Endothelial cell of umbilical vein (primary cell): ENCODE measurements at regions not wholly inside any gene's neighbourhood (a gene's known extent, or its start where the extent isn't known, plus 50 kb on each side); places are given as distances from the start of the nearest gene placed in this dataset.

Experiments
- CTCF ChIP-seq, 2 donors: IDR thresholded peaks; 1 replicate in 1 of 2; 2 replicates in 1 of 2; pipeline ENCODE4 v1.5.1; 2011; ENCODE audit warnings: low read length in 2 of 2, mild to moderate bottlenecking in 2 of 2, moderate library complexity in 2 of 2, control low read depth in 1 of 2, inconsistent platforms in 1 of 2, low read depth in 1 of 2; ENCODE audit not compliant: insufficient read depth in 1 of 2; ENCODE audit errors: extremely low read depth in 1 of 2
- EZH2 ChIP-seq: IDR thresholded peaks from 2 replicates; pipeline ENCODE4 v1.6.1; 2012; ENCODE audit warnings: borderline replicate concordance, low read depth, mild to moderate bottlenecking, moderate library complexity, low read length, inconsistent platforms; ENCODE audit not compliant: severe bottlenecking
- MYC ChIP-seq: IDR thresholded peaks from one replicate; pipeline ENCODE4 v1.6.1; 2011; ENCODE audit warnings: mild to moderate bottlenecking, low read depth, low read length
- POLR2A ChIP-seq: IDR thresholded peaks from 2 replicates; pipeline ENCODE4 v1.6.1; 2012; ENCODE audit warnings: low read depth, mild to moderate bottlenecking, control low read depth, low read length
- POLR2AphosphoS5 ChIP-seq: IDR thresholded peaks from 2 replicates; pipeline ENCODE4 v1.6.1; 2012; ENCODE audit warnings: low read depth, mild to moderate bottlenecking, control low read depth, low read length, moderate library complexity; ENCODE audit not compliant: insufficient read depth
- TF ChIP-seq, protein P1 (sequence below): IDR thresholded peaks from 2 replicates; pipeline ENCODE4 v1.6.1; 2011; ENCODE audit not compliant: insufficient read depth, insufficient read length

GRCh38 chr9:134984372-134985265, 66.9 kb upstream of the FCN1 start:
- TF ChIP-seq CTCF (IDR thresholded peaks at IDR 0.05; ENCODE audit: extremely low read depth in 1 of 2, insufficient read depth in 1 of 2, low read depth in 1 of 2, low read length in 2 of 2) (no peak), MYC (no peak), POLR2A (no peak), POLR2AphosphoS5 (no peak), EZH2 (no peak)
- TF ChIP-seq, protein P1, sequence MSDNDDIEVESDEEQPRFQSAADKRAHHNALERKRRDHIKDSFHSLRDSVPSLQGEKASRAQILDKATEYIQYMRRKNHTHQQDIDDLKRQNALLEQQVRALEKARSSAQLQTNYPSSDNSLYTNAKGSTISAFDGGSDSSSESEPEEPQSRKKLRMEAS: no peak
